NT2/D1 (cell line): ENCODE measurements at regions not wholly inside any gene's neighbourhood (a gene's known extent, or its start where the extent isn't known, plus 50 kb on each side); places are given as distances from the start of the nearest gene placed in this dataset.

Experiments
- SUZ12 ChIP-seq: IDR thresholded peaks from 2 replicates; pipeline ENCODE4 v1.6.1; 2011; ENCODE audit not compliant: insufficient read length, insufficient read depth; ENCODE audit errors: extremely low read depth
- YY1 ChIP-seq: IDR thresholded peaks from 2 replicates; pipeline ENCODE4 v1.6.1; 2011; ENCODE audit not compliant: insufficient read length, insufficient read depth
- ZNF274 ChIP-seq: IDR thresholded peaks from 2 replicates; pipeline ENCODE4 v1.6.1; 2011; ENCODE audit warnings: mild to moderate bottlenecking, low read depth, low read length

DNA sequence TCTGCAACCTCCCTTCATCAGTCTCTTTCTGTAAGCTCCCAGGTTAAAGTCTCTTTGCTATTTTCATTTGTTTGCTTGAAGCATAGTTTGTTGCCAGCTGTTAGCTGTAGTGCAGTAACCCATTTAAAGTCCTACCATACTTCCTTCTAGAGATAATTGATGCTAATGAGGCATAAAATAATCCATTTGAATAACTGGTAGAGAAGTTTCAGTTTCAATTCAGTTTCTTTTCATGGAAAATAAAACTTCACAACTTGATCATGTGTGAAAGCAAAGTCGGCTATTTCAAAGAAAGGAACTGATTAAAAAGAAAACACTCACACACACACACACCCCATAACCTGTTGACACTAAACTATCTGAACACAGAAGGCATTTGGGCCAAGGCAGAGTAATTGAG lies 68.5 kb upstream of the TENT5A start:
- TF ChIP-seq ZNF274 (no peak), YY1 (no peak), SUZ12 (no peak)
